ENCODE measurements at regions not wholly inside any gene's neighbourhood (a gene's known extent, or its start where the extent isn't known, plus 50 kb on each side); places are given as distances from the start of the nearest gene placed in this dataset.

GRCh38 chr20:40958598-40958997, 70.0 kb upstream of the TOP1 start:
- ATAC-seq (ENCODE audit: low FRiP score in 2 of 2) (no peak), DNase-seq (no peak)
- H3K36me3 ChIP-seq = no peaks in the 10 kb centered on the region
- no peak overlapping the region for H3K4me3 ChIP-seq
- H3K27me3 ChIP-seq = no peaks in the 10 kb centered on the region
- WGBS, 2 donors = 58 to 61% methylated on average over 4 of the region's 4 CpGs
- TF ChIP-seq POLR2A (IDR thresholded peaks at IDR 0.05) (no peak), POLR2AphosphoS5 (IDR thresholded peaks at IDR 0.05) (no peak), EP300 (IDR thresholded peaks at IDR 0.05) (no peak), CTCF (IDR thresholded peaks at IDR 0.05) (no peak)
- H3K4me1 ChIP-seq = peaks cover 3 to 5% (median 4%) of the 10 kb centered on the region in 4 donors
- H3K27ac ChIP-seq = no peak overlapping the region
- H3K9me3 ChIP-seq = no peaks in the 10 kb centered on the region

DNA sequence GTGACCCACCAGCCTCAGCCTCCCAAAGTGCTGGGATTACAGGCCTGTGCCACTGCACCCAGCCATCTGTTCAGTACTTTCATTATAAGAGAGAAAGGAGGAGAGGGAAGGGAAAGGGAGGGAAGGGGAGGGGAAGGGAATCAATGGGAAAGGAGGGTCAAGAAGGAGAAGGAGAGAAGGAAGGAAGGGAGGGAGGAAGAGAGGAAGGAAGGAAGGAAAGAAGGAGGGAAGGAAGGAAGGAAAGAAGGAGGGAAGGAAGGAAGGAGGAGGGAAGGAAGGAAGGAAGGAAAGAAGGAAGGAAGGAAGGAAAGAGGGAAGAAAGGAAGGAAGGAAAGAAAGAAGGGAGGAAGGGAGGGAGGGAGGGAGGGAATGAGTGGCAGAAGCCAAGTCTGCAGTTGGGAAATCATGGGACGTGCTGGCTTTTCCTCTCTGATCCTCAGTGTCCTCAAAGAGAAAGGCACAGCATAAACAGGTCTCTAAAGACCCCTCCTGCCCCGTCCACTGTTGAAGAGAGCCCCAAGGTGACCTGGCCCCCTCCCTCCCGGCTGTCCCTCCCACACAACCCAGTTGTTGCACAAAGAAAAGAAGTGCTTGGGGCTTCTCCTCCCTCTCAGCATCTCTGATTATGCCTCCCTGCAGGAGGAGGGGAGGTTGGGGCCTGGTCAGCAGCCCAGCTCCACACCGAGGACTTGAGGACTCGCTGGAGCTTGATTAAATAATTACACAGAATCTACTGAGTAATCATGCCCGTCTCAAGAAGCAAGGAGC, 69.1 kb upstream of the TOP1 start:
- H3K9me3 ChIP-seq = no peaks in the 10 kb centered on the region
- H3K27ac ChIP-seq = no peak overlapping the region
- peaks cover 3 to 5% (median 4%) of the 10 kb centered on the region in 4 donors for H3K4me1 ChIP-seq
- no peaks in the 10 kb centered on the region for H3K27me3 ChIP-seq
- ATAC-seq (ENCODE audit: low FRiP score in 2 of 2) (no peak), DNase-seq (no peak)
- 60 to 61% methylated on average over 6 of the region's 6 CpGs for WGBS, 2 donors
- no peak overlapping the region for H3K4me3 ChIP-seq
- no peaks in the 10 kb centered on the region for H3K36me3 ChIP-seq
- TF ChIP-seq POLR2A (IDR thresholded peaks at IDR 0.05) (no peak), EP300 (IDR thresholded peaks at IDR 0.05) (no peak), POLR2AphosphoS5 (IDR thresholded peaks at IDR 0.05) (no peak), CTCF (IDR thresholded peaks at IDR 0.05) (no peak)

DNA sequence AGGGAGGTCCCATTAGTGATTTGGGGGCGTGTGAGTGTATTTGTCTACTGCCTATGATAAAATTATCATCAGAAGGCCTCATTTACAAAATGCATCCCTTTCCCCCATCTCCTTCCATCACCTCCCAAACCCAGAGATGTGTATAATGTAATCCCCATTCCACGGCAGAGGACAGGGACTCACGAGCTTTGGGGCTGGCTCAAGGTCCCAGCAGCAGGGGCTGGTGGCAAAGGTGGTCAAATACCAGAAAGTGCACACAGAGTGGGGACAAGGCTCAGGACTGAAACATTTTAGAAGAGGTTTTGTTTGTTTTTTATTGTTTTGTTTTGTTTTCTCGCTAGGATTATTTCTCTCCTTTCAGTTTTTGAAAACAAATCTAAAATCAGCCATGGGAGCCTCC, 68.5 kb upstream of the TOP1 start:
- WGBS, 2 donors = 86 to 95% methylated on average over 4 of the region's 4 CpGs
- no peak for DNase-seq

DNA sequence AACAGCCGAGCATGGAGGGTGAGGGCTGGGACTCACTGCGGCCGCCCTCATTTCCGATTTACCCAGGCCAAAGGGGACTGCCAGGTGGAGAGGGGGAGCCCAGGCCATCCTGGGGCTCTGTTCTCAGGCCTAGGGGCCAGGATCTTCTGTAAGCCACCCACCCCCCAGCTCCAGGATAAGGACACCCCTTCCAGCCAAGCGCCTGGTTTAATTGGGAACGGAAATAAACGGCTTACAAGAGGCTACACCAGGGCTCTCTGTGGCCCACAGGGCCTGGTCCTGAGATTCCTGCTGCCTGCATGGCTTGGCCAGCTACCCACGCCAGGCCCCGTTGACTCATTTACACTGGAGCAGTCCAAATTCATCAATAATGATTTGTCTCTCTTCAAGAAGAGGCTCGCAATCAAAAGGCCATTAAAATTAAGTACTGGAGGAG, 68.1 kb upstream of the TOP1 start:
- Histone ChIP-seq H3K27me3 (no peaks in the 10 kb centered on the region), H3K4me3 (no peak overlapping the region), H3K36me3 (no peaks in the 10 kb centered on the region), H3K27ac (no peak overlapping the region), H3K9me3 (no peaks in the 10 kb centered on the region), H3K4me1 (peaks cover 3 to 5% (median 4%) of the 10 kb centered on the region in 4 donors)
- TF ChIP-seq EP300 (IDR thresholded peaks at IDR 0.05) (no peak), POLR2A (IDR thresholded peaks at IDR 0.05) (no peak), CTCF (IDR thresholded peaks at IDR 0.05) (no peak), POLR2AphosphoS5 (IDR thresholded peaks at IDR 0.05) (no peak)
- ATAC-seq (ENCODE audit: low FRiP score in 2 of 2) = no peak
- DNase-seq = no peak
- 91 to 93% methylated on average over 7 to 10 of the region's 10 CpGs for WGBS, 2 donors

More for the DNA sequence above, 68.5 kb upstream of the TOP1 start:
- Histone ChIP-seq H3K36me3 (no peaks in the 10 kb centered on the region), H3K4me1 (peaks cover 3 to 5% (median 4%) of the 10 kb centered on the region in 4 donors), H3K27me3 (no peaks in the 10 kb centered on the region), H3K9me3 (no peaks in the 10 kb centered on the region), H3K27ac (no peak overlapping the region), H3K4me3 (no peak overlapping the region)
- TF ChIP-seq CTCF (IDR thresholded peaks at IDR 0.05) (no peak), POLR2A (IDR thresholded peaks at IDR 0.05) (no peak), POLR2AphosphoS5 (IDR thresholded peaks at IDR 0.05) (no peak), EP300 (IDR thresholded peaks at IDR 0.05) (no peak)
- no peak for ATAC-seq (ENCODE audit: low FRiP score in 2 of 2)

GRCh38 chr20:40961176-40961575, 67.4 kb upstream of the TOP1 start:
- no peak for DNase-seq
- Histone ChIP-seq H3K27ac (no peak overlapping the region), H3K9me3 (no peaks in the 10 kb centered on the region), H3K36me3 (no peaks in the 10 kb centered on the region), H3K4me3 (no peak overlapping the region), H3K27me3 (no peaks in the 10 kb centered on the region), H3K4me1 (peaks cover 3 to 5% (median 4%) of the 10 kb centered on the region in 4 donors)
- WGBS, 2 donors = 100% methylated on average over 2 of the region's 2 CpGs; no CpG with 5 or more reads in 1 of the 2 donors
- TF ChIP-seq CTCF (IDR thresholded peaks at IDR 0.05) = no peak
- no peak for TF ChIP-seq POLR2AphosphoS5 (IDR thresholded peaks at IDR 0.05)
- TF ChIP-seq EP300 (IDR thresholded peaks at IDR 0.05) = no peak
- TF ChIP-seq POLR2A (IDR thresholded peaks at IDR 0.05) = no peak
- ATAC-seq (ENCODE audit: low FRiP score in 2 of 2) = no peak
